Hepatocyte (in vitro differentiated cells): ENCODE measurements at regions not wholly inside any gene's neighbourhood (a gene's known extent, or its start where the extent isn't known, plus 50 kb on each side); places are given as distances from the start of the nearest gene placed in this dataset.

ENCODE experiments used
- DNase-seq: peaks from one replicate; pipeline ENCODE4 v3.0.0-alpha.2; 2016; ENCODE audit warnings: low spot score
- H2AFZ ChIP-seq: fragments of 200-600 bp; sonication (generic); 2 replicates; pipeline ENCODE4 v1.6.0; 2016; ENCODE audit warnings: antibody characterized with exemption, mild to moderate bottlenecking
- H3K27ac ChIP-seq: fragments of 200-600 bp; sonication (generic); 2 replicates; pipeline ENCODE4 v1.5.1; 2016; ENCODE audit warnings: mild to moderate bottlenecking
- H3K27me3 ChIP-seq: fragments of 200-600 bp; sonication (generic); 2 replicates; pipeline ENCODE4 v1.6.1; 2016
- H3K36me3 ChIP-seq: fragments of 200-600 bp; sonication (generic); replicated peaks from 2 replicates; pipeline ENCODE4 v1.5.1; 2016; ENCODE audit warnings: low read depth; ENCODE audit not compliant: insufficient read depth
- H3K4me1 ChIP-seq: fragments of 200-600 bp; sonication (generic); 2 replicates; pipeline ENCODE4 v1.5.1; 2016; ENCODE audit warnings: mild to moderate bottlenecking, moderate library complexity; ENCODE audit not compliant: insufficient read depth
- H3K4me2 ChIP-seq: fragments of 200-600 bp; sonication (generic); 2 replicates; pipeline ENCODE4 v1.6.0; 2016
- H3K4me3 ChIP-seq: fragments of 200-600 bp; sonication (generic); 2 replicates; pipeline ENCODE4 v1.5.1; 2016; ENCODE audit warnings: mild to moderate bottlenecking
- H3K79me2 ChIP-seq: fragments of 200-600 bp; sonication (generic); 2 replicates; pipeline ENCODE4 v1.6.0; 2017; ENCODE audit warnings: mild to moderate bottlenecking
- H3K9me2 ChIP-seq: fragments of 200-600 bp; sonication (generic); replicated peaks from 2 replicates; pipeline ENCODE4 v1.6.0; 2017; ENCODE audit warnings: mild to moderate bottlenecking; ENCODE audit not compliant: insufficient read depth
- H3K9me3 ChIP-seq: fragments of 200-600 bp; sonication (generic); 2 replicates; pipeline ENCODE4 v1.5.1; 2016; ENCODE audit warnings: low read depth, mild to moderate bottlenecking
- H4K20me1 ChIP-seq: fragments of 200-600 bp; sonication (generic); 2 replicates; pipeline ENCODE4 v1.6.0; 2016; ENCODE audit warnings: mild to moderate bottlenecking; ENCODE audit not compliant: insufficient read depth, poor library complexity, severe bottlenecking
- CTCF ChIP-seq: fragments of 200-600 bp; sonication (generic); IDR thresholded peaks from 2 replicates; pipeline ENCODE4 v1.5.1; 2016; ENCODE audit warnings: antibody characterized with exemption, mild to moderate bottlenecking; ENCODE audit not compliant: poor library complexity
- EZH2 ChIP-seq: fragments of 200-600 bp; sonication (generic); IDR thresholded peaks from 2 replicates; pipeline ENCODE4 v1.6.1; 2016; ENCODE audit warnings: antibody characterized with exemption, mild to moderate bottlenecking, borderline replicate concordance
- EZH2phosphoT487 ChIP-seq: fragments of 200-600 bp; sonication (generic); IDR thresholded peaks from one replicate; pipeline ENCODE4 v1.6.1; 2018; ENCODE audit warnings: antibody characterized with exemption, mild to moderate bottlenecking, low read depth, moderate library complexity; ENCODE audit not compliant: unreplicated experiment, severe bottlenecking
- WGBS: methylation state at CpG from one replicate; pipeline ENCODE4 v1.1.6; 2016; ENCODE audit warnings: low lambda C conversion rate; ENCODE audit errors: missing lambda C conversion rate; 5-methylcytosine and 5-hydroxymethylcytosine counted together

DNA sequence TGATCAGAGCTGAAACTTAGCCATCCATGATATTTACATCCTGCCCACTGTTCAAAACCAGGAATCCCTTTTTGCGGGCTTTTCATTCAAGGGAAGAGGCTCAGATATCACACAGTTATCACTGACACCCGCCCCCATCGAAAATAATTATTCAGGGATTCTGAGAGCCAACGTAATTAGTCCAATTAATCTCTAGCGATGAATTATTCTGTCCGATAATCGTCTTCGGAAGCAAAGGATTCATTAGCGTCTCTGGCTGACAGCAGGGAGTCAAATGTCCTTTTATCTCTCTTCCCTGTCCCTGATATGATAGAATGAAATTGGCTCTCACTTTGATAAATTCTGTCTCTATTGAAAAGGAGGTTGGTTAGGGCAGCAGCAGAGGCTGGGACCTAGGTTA, 140.4 kb upstream of the IPO9 start:
- Histone ChIP-seq H3K4me1 (peaks cover 13% of the 10 kb centered on the region), H3K4me3 (no peak overlapping the region), H3K36me3 (no peaks in the 10 kb centered on the region), H3K4me2 (no peak overlapping the region), H3K9me2 (no peaks in the 10 kb centered on the region), H3K27me3 (no peaks in the 10 kb centered on the region), H4K20me1 (no peaks in the 10 kb centered on the region), H3K9me3 (no peaks in the 10 kb centered on the region), H3K27ac (no peak overlapping the region), H2AFZ (no peak overlapping the region), H3K79me2 (no peaks in the 10 kb centered on the region)
- no peak for DNase-seq
- 92% methylated on average over 9 of the region's 9 CpGs for WGBS
- TF ChIP-seq EZH2 (no peak), EZH2phosphoT487 (no peak)

DNA sequence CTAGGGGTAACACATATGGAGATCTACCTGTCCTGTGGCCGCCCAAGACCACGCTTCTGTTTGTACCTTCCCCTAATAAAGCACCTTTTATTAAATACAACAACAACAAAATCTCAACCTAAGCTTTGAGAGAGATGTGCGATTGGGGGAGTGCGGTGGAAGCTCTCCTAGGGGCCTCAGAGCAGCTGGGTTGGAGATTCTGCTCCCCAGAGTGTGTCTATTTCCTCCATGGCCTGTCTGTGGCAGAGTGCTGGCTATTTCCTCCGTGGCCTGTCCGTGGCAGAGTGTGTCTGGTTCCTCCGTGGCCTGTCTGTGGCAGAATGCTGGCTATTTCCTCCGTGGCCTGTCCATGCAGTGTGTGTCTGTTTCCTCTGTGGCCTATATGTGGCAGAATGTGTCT, 139.3 kb upstream of the IPO9 start:
- Histone ChIP-seq H3K79me2 (no peaks in the 10 kb centered on the region), H3K27ac (no peak overlapping the region), H3K4me1 (peaks cover 13% of the 10 kb centered on the region), H3K9me3 (no peaks in the 10 kb centered on the region), H4K20me1 (no peaks in the 10 kb centered on the region), H3K9me2 (no peaks in the 10 kb centered on the region), H3K36me3 (no peaks in the 10 kb centered on the region), H3K4me2 (no peak overlapping the region), H3K27me3 (no peaks in the 10 kb centered on the region), H2AFZ (no peak overlapping the region), H3K4me3 (no peak overlapping the region)
- TF ChIP-seq EZH2phosphoT487 (no peak), CTCF (no peak), EZH2 (no peak)
- WGBS: 97% methylated on average over 8 of the region's 8 CpGs
- no peak for DNase-seq

DNA sequence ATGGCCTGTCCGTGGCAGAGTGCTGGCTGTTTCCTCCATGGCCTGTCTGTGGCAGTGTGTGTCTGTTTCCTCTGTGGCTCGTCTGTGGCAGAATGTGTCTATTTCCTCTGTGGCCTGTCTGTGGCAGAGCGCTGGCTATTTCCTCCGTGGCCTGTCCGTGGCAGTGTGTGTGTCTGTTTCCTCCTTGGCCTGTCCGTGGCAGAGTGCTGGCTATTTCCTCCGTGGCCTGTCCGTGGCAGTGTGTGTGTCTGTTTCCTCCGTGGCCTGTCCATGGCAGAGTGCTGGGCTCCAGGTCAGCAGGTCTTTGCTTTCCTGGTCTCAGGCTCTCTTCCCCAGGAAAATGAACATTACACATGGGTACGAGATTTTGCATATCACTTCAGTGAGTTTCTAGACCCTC, 138.4 kb upstream of the IPO9 start:
- Histone ChIP-seq H3K79me2 (no peaks in the 10 kb centered on the region), H3K9me3 (no peaks in the 10 kb centered on the region), H2AFZ (no peak overlapping the region), H4K20me1 (no peaks in the 10 kb centered on the region), H3K36me3 (no peaks in the 10 kb centered on the region), H3K4me3 (no peak overlapping the region), H3K4me2 (no peak overlapping the region), H3K9me2 (no peaks in the 10 kb centered on the region), H3K4me1 (peaks cover 13% of the 10 kb centered on the region), H3K27me3 (no peaks in the 10 kb centered on the region), H3K27ac (no peak overlapping the region)
- DNase-seq: no peak
- no peak for TF ChIP-seq EZH2phosphoT487
- no peak for TF ChIP-seq CTCF
- TF ChIP-seq EZH2: no peak
- WGBS: 96% methylated on average over 10 of the region's 10 CpGs

GRCh38 chr1:201691716-201692554, 137.0 kb upstream of the IPO9 start:
- DNase-seq: no peak
- Histone ChIP-seq H3K4me3 (no peak overlapping the region), H3K4me1 (peaks cover 6% of the 10 kb centered on the region), H3K79me2 (no peaks in the 10 kb centered on the region), H3K4me2 (no peak overlapping the region), H3K36me3 (no peaks in the 10 kb centered on the region), H2AFZ (no peak overlapping the region), H3K27me3 (no peaks in the 10 kb centered on the region), H3K27ac (no peak overlapping the region), H4K20me1 (no peaks in the 10 kb centered on the region), H3K9me3 (no peaks in the 10 kb centered on the region), H3K9me2 (no peaks in the 10 kb centered on the region)
- WGBS: 65% methylated on average over 6 of the region's 6 CpGs
- TF ChIP-seq CTCF (no peak), EZH2phosphoT487 (no peak)
